Left lobe of liver (tissue), 2 donors: ENCODE measurements at regions not wholly inside any gene's neighbourhood (a gene's known extent, or its start where the extent isn't known, plus 50 kb on each side); places are given as distances from the start of the nearest gene placed in this dataset.
"Not testable (repeated sequence)": the region's sequence is repeated elsewhere in the genome, so short reads cannot be mapped to it uniquely, and the experiment has no call there.

Experiments used
- ATAC-seq: fragments of 200-7000 bp; cut with Tn5 transposase; one replicate; pipeline ENCODE4 v1.9.1; 2020; ENCODE audit warnings: mild to moderate bottlenecking, moderate library complexity
- DNase-seq: peaks from one replicate; pipeline ENCODE4 v3.0.0-alpha.2; 2020; ENCODE audit warnings: low spot score
- donor health status: DM: no; HTN: no; CAD: no; lungs with moderate emphysema.
- donor health status: DM: no; HTN: yes; CAD: no.

GRCh38 chr5:52603778-52604554 is 183.8 kb upstream of the ITGA1 start:
- ATAC-seq (no peak), DNase-seq (no peak)

DNA sequence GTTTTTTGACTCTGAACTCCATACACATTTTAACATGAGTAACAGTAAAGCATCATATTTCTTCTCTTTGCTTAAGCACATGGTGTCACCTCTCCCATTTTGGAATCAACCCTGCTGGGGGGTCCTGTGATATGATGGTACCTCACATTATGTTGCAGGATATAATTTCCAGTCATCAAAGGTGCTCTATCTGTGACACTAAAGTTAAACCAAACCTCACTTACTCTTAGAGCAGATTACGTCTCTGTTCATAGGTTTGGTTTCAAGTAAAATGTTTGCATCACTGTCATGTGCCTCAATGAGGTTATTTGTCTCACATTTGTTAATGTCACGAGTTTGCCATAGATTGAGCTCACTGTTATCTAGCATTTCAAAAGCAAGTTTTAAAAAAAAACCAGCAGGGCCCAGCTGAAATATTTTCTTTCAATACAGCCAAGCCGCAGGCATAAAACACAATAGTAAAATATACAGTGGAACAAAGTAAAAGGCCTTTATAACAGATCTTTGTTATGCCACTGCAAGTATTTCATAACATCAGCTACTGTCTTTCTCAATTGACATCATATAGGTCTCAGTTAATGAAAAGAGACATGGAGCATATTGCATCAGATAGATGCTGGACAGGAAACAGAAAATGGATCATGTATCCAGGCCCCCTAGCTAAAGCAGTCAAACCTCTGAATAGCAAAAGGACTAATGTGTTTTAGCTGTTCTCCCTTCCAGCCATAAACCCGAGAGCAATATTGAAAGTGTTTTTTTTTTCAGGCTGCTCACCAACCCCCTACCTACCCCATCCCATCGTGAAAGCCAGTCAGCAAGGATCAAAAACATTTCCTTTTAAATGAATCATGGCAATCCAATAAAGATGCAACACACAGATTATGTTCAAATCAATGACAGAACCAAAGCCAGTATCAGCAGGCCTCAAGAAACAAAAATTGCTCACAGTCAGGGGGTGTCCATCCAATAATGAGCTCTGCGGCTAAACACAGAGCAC is 182.1 kb upstream of the ITGA1 start:
- no peak for ATAC-seq
- no peak for DNase-seq

- ATAC-seq (no peak), DNase-seq (no peak)
Measured at GRCh38 chr5:52607227-52607824, 180.4 kb upstream of the ITGA1 start.

DNA sequence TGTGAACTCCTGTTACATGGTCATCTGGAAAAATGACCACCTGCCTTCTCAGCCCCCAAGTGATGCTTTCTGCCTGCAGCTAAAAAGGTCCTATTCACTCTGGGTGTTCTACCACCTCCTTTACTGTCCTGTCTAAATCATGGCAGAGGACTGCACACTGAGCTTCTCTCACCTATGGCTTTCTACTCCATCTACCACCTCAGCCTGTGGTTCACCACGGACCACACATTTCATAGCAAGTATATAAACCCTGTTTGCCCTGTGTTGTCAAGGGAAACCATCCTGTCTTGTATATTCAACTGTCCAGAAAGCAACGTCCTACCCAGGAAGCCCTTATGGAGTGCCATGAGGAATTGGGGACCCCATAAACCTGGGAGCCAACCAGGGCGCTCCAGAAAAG is 167.4 kb upstream of the ITGA1 start:
- ATAC-seq, result no peak
- DNase-seq, result no peak

DNA sequence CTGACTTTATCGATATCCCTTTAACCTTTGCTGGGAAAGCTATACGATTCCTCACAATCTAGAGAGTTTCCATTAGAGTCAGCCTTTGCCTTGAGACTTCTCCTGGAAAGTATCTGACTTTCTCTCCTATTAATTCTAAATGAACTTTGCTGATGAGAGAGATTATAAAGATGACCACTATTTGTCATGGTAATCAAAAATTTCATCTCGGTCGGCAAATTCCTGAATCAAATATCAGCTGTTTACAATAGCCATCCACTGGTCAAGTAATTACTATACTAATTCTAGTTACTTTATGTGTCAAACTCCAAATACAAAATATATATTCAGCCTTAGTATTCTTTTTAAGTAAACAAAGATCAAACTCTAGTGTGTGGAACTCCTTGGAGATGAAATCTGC is 164.4 kb upstream of the ITGA1 start:
- DNase-seq, result no peak
- ATAC-seq, result no peak

- ATAC-seq, result no peak
Measured at GRCh38 chr5:52624291-52624690, 163.4 kb upstream of the ITGA1 start.

DNA sequence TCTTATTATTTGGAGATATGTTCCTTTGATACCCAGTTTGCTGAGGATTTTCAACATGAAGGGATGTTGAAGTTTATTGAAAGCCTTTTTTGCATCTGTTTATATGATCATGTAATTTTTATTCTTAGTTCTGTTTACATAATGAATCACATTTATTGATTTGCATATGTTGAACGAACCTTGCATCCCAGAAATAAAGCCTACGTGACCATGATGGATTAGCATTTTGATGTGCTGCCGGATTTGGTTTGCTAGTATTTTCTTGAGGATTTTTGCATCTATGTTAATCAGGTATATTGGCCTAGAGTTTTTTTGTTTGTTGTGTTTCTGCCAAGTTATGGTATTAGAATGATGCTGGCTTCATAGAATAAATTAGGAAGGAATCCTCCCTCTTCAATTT is 161.4 kb upstream of the ITGA1 start:
- DNase-seq, result no peak
- no peak for ATAC-seq

More at GRCh38 chr5:52624291-52624690, 163.4 kb upstream of the ITGA1 start:
- no peak for DNase-seq

GRCh38 chr5:52627740-52628139 is 160.0 kb upstream of the ITGA1 start:
- ATAC-seq, result no peak
- no peak for DNase-seq

GRCh38 chr5:52632281-52632680 is 155.4 kb upstream of the ITGA1 start:
- no peak for ATAC-seq

DNA sequence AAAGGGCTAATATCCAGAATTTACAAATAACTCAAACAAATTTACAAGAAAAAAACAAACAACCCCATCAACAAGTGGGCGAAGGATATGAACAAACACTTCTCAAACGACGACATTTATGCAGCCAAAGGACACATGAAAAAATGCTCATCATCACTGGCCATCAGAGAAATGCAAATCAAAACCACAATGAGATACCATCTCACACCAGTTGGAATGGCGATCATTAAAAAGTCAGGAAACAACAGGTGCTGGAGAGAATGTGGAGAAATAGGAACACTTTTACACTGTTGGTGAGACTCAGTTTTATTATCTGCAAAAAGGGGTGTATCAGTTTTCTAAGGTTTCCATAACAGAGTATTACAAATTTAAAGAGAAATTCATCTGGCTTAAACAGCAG is 153.5 kb upstream of the ITGA1 start:
- DNase-seq, ATAC-seq: not testable (repeated sequence)

More at GRCh38 chr5:52632281-52632680, 155.4 kb upstream of the ITGA1 start:
- DNase-seq, result no peak

DNA sequence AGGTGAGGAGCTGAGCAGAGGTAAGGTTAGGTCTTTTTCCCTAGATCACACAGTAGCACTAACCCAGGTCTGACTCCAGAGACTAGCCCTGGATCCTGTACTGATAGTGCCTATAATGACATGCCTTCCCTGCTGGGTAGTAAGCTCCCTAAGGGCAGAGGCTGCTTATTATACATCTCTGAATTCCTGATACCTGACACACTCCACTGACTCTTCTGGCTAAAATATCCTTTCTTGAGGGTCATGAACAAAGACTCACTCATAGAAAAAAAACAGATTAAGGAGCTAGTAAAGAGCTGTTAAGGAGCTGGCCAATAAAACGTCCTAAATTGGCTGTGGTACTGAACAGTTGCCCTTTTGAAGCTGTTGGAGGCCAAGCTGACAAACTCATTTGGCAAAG is 149.0 kb upstream of the ITGA1 start:
- no peak for DNase-seq
- ATAC-seq, result no peak

DNA sequence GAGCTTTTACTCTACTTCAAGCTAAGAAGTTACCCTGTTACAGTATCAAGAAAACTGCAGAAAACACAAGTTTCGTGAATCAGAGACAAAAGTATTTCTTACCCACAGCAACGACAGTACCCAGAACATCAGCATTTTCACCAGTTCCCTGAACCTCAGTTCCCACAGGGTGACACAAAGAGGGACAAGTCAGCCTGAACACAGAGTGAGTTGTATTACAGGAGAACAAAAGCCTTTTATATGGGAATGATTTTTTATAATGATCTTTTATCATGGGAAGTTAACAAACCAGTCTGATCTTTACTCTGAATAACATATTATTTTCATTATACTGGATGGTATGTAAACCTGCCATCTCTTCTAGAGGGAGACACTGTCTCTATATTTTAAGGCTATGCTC is 139.0 kb upstream of the ITGA1 start:
- DNase-seq (no peak), ATAC-seq (no peak)

- ATAC-seq (no peak), DNase-seq (no peak)
Measured at GRCh38 chr5:52655163-52655562, 132.6 kb upstream of the ITGA1 start.

DNA sequence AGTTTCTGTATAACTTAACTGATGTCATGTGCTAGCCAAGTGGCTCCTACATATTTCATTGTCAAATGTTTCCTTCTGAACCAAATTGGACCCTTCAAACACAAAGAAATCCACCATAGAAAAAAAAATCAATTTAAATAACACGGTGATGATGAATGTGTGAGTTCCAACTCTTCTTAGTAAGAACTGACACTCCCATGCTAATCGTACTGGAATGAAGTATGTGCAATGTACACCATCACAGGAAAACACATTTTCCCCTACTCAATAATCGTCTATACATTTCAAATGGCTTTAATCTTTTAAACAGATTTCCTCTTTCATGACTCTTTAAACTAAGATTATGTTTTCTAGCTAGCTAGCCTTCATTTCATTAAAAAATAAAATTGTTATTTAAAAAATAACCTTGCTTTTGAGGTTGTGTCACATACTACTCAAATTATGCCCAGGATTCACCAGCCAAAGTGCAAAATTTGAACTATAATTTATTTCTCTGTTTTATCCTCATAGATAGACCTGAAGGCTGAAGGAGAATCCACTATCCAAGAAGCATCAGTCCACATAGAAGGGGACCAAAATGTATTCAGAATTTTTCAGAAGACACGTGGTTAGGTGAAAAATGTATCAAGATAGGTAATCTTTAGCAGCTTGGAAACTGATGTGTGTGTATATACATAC is 131.0 kb upstream of the ITGA1 start:
- ATAC-seq, result no peak
- DNase-seq, result no peak

- peak; percentile 72 for ATAC-seq
- DNase-seq, result no peak
Measured at GRCh38 chr5:52657247-52657645, 130.5 kb upstream of the ITGA1 start.

GRCh38 chr5:52658246-52658645 is 129.5 kb upstream of the ITGA1 start:
- ATAC-seq (no peak), DNase-seq (no peak)

DNA sequence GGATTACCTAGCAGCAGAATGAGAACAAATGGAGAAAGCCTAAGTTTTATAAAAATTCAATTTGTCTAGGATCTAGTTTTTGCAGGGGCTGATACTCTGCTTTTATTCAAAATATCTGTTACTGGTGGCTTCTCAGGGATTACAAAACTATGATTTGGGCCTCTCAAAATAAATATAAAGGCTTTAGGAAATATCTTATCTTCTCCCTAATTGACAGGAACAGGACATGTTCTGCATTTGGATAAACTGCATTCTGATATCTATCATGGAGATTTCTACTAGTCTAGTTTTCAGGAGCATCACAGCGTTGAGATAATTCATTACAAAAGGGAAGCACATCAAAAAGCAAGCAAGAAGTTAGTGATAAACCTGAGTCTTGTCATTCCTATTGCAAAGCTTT is 127.1 kb upstream of the ITGA1 start:
- ATAC-seq (no peak), DNase-seq (no peak)

DNA sequence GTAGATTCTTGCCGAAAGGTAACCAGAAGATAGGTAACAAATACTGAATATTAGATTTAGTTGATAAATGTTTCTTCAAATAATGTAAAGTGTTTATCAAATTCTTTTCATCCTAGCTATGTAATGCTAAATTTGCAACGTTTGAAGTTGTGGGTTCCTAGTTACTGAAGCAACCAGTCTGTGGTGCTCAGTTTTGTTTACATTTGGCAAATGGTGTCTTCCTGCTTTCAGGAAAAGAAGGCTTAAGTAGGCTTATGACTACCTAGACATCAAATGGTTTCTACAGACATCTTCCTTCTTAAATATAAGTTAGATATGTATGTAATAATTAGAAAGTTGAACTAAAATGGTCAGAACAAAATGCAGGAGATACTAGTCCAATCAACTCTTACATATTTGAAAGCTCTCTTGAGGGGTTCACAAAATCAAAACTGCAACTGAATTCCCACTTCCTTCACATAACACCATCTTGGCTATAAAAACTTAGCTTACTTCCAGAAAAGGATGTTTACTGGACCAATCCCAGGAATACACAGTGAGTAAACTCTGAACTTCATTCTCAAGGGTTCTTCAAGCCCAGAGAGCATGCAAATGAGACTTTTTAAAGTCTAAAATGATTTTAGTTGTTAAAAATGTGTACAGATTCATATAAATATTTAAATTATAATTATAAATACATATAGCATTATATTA is 125.7 kb upstream of the ITGA1 start:
- no peak for ATAC-seq
- DNase-seq, result no peak

GRCh38 chr5:52665559-52665958 is 122.2 kb upstream of the ITGA1 start:
- peak; percentile 17 for ATAC-seq
- no peak for DNase-seq

- ATAC-seq (no peak), DNase-seq (no peak)
Measured at GRCh38 chr5:52668139-52668538, 119.6 kb upstream of the ITGA1 start.
